NT2/D1 (cell line): ENCODE measurements at regions not wholly inside any gene's neighbourhood (a gene's known extent, or its start where the extent isn't known, plus 50 kb on each side); places are given as distances from the start of the nearest gene placed in this dataset.

Experiments
- SUZ12 ChIP-seq: IDR thresholded peaks from 2 replicates; pipeline ENCODE4 v1.6.1; 2011; ENCODE audit not compliant: insufficient read length, insufficient read depth; ENCODE audit errors: extremely low read depth
- YY1 ChIP-seq: IDR thresholded peaks from 2 replicates; pipeline ENCODE4 v1.6.1; 2011; ENCODE audit not compliant: insufficient read length, insufficient read depth
- ZNF274 ChIP-seq: IDR thresholded peaks from 2 replicates; pipeline ENCODE4 v1.6.1; 2011; ENCODE audit warnings: mild to moderate bottlenecking, low read depth, low read length

DNA sequence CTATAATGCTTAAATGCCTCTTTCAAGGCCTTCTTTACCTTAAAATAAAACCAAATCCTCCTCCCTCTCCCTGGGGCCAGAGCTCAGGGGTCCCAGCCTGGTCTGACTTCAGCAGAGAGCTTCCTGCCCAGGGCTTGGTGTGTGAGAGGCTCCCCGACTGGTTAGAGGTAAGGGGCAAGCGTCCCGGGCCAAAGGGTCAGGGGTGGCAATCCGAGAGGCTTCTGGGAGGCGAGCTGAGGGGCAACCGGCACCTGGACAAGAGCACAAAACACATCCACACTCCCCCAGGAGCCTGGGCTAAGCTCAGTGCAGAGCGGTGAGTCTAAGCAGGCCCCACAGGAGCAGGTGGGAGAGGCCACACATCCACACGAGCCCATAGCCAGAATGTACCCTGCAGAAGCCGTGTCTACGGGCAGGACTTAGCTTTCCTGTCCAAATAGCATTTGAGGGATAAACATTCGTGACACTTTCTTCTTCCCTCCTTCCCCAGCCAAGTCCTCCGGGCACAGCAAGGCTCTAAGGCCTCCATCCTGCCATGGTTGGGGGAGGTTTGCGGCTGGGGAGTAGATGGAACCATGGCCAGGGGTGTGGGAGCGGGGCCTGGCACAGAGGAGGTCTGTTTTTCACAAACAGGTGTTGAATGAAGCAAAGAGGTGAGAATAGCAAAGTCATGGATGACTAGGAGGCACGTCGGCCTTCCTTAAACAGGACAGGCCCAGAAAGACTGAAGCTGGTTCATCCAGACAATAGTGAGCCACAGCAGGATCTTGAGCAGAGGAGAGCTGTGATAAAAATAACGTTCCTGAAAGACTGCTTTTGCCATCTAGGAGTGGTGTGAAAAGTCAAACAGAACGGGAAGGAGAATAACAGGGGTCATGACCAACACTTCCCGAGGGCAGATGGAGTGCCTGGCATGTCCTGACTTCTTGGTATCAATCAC is 98.7 kb upstream of the IQSEC1 start:
- TF ChIP-seq YY1 (no peak), SUZ12 (no peak), ZNF274 (no peak)
